ENCODE measurements at regions not wholly inside any gene's neighbourhood (a gene's known extent, or its start where the extent isn't known, plus 50 kb on each side); places are given as distances from the start of the nearest gene placed in this dataset.

DNA sequence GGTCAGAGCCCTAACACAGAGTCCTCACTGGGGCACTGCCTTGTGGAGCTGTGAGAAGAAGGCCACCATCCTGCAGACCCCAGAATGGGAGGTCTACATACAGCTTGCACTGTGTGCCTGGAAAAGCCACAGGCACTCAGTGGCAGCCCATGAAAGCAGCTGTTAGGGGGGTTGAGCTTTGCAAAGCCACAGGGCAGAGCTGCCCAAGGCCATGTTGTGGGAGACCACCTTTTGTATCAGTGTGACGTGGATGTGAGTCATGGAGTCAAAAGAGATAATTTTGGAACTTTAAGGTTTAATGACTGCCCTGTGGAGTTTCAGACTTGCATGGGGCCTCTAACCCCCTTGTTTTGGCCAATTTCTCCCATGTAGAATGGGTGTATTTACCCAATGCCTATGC is 52.9 kb upstream of the TPRG1 start:
- DNase-seq = no peak

DNA sequence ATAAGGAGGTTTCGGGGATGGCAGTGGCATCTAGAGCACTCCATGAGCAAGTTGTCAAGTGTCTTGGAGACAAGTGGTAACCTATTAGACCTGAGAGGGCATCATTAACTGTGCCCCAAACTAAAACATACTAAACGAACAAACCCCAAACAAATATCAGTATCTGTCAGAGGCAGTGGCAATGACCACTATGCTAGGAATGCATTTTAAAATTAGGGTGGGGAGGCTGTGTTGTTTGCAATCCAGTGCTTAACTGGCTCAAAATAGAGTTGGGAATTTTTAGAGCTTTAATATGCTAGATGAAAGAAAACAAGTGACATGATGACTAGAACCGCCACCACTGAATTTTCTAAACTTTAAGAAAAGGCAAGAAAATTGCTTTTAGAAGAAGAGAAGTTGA is 51.8 kb upstream of the TPRG1 start:
- no peak for DNase-seq

DNA sequence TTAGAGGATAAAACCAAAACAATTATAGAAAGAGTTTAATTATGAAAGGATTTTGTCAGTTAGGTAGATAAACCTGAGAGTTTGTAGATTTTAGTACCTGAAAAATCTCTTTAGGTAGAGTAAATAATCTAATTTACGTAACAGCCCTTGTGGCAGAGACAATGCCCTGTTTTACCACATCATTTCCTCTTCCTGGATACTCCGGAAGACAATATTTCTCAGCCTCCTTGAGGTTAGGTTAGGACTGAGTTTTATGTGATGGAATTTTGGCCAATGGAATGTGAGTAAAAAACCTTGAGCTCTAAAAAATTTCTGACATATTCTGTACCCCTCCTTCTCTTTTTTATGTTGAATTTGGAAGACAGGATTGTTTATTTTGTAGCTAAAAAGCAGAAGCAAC is 50.7 kb upstream of the TPRG1 start:
- DNase-seq = peak in 1 of 2 donors; percentile 15
